ENCODE measurements at regions not wholly inside any gene's neighbourhood (a gene's known extent, or its start where the extent isn't known, plus 50 kb on each side); places are given as distances from the start of the nearest gene placed in this dataset.

DNA sequence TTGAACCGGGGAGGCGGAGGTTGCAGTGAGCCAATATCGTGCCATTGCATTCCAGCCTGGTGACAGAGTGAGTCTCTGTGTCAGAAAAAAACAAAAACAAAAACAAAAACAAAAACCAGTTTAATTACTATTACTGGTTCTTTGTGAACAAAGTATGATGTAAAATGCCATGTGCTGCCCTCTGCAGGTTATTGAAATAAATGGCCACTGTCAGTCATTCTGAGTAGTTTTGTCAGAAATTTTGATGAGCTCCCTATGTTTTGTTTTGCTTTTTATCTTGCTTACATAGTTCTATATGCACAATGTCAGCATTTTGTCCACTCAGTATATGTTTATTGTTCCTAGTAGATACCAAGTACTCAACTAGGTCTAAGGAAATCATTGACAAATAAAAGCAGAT is 423.6 kb upstream of the CHST9 start:
- DNase-seq (ENCODE audit: low read depth): no peak
- no peak overlapping the region for H3K4me3 ChIP-seq (ENCODE audit: low read depth, low read length)
- peak; percentile 69 for TF ChIP-seq CTCF (conservative IDR thresholded peaks at IDR 0.05; ENCODE audit: low read depth, low read length)

- no peak for TF ChIP-seq CTCF (conservative IDR thresholded peaks at IDR 0.05; ENCODE audit: low read depth, low read length)
- DNase-seq (ENCODE audit: low read depth): no peak
- no peak overlapping the region for H3K4me3 ChIP-seq (ENCODE audit: low read depth, low read length)
These were observed 423.1 kb upstream of the CHST9 start for GRCh38 chr18:27608174-27608573.

DNA sequence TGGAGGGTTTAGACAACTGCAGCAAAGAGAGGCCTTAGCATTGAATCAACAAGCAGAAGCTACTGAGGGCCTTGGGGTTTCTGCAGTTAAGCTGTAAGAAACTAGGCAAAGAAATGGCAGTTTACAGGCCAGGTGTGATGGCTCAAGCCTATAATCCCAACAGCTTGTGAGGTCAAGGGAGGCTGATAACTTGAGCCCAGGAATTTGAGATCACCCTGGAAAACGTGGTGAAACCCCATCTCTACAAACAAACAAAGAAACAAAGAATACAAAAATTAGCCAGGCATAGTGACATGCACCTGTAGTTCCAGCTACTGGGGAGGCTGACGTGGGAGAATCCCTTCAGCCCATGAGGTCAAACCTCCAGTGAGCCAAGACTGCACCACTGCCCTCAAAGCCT is 421.6 kb upstream of the CHST9 start:
- H3K4me3 ChIP-seq (ENCODE audit: low read depth, low read length): no peak overlapping the region
- TF ChIP-seq CTCF (conservative IDR thresholded peaks at IDR 0.05; ENCODE audit: low read depth, low read length): no peak
- no peak for DNase-seq (ENCODE audit: low read depth)

DNA sequence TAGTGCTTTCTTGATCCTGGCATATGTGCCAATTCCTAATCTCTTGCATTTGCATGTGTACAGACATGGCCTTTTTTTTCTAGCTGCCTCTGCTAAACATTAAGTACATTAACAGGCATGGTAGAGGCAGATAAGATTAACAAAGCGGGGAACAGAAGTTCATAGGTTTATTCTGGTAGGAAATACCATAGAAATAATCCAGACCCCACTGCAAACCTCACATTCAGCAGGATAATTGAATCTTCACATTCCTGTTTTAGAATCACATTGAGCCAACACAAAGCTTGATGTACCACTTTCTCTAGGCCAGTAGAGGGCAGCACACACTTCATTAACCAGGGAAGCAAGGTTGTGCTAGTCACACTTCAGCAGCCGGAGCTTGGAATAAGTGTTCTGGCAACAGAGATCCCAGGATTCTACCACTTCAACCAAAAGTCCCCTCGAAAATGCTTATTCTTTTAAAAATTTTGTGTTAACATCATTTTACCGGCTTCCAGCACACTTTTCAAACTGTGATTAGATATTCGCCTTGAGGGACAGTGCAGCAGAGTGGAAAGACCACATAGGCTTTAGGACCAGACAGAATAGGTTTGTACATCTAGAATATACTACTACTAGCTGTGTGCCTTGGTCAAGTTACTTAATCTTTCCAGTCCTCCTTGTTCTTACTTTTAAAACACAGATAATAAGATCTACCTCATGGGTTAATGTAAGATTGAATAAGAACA is 420.2 kb upstream of the CHST9 start:
- DNase-seq (ENCODE audit: low read depth): peak; percentile 29
- no peak overlapping the region for H3K4me3 ChIP-seq (ENCODE audit: low read depth, low read length)
- peak; percentile 88 for TF ChIP-seq CTCF (conservative IDR thresholded peaks at IDR 0.05; ENCODE audit: low read depth, low read length)

- no peak for DNase-seq (ENCODE audit: low read depth)
- no peak for TF ChIP-seq CTCF (conservative IDR thresholded peaks at IDR 0.05; ENCODE audit: low read depth, low read length)
- H3K4me3 ChIP-seq (ENCODE audit: low read depth, low read length): no peak overlapping the region
These were observed 419.5 kb upstream of the CHST9 start for GRCh38 chr18:27604583-27604982.

GRCh38 chr18:27602092-27602491 is 417.0 kb upstream of the CHST9 start:
- DNase-seq (ENCODE audit: low read depth): no peak
- H3K4me3 ChIP-seq (ENCODE audit: low read depth, low read length): no peak overlapping the region
- no peak for TF ChIP-seq CTCF (conservative IDR thresholded peaks at IDR 0.05; ENCODE audit: low read depth, low read length)

DNA sequence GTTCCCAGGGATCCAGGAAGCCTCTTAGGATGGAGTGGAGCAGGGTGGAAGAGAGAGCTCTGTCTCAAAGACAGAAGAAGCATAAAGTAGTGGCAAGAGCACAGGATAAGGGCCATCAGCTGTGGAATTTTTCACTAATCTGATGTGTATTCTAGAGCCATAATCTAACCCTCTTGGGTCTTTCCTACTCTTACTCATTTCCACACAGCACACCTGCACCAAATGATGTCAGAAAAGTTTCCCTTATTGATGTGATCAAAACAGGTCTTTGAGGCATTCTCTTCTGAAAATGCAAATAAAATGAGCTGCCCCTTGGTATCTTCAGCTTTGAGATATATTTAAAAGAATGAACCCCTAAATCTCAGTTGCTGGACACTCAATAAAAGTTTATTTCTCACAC is 415.1 kb upstream of the CHST9 start:
- no peak for DNase-seq (ENCODE audit: low read depth)
- H3K4me3 ChIP-seq (ENCODE audit: low read depth, low read length): no peak overlapping the region
- TF ChIP-seq CTCF (conservative IDR thresholded peaks at IDR 0.05; ENCODE audit: low read depth, low read length): no peak

Measured in epithelial cell of proximal tubule (primary cell).